GM21423 (cell line): ENCODE measurements at regions not wholly inside any gene's neighbourhood (a gene's known extent, or its start where the extent isn't known, plus 50 kb on each side); places are given as distances from the start of the nearest gene placed in this dataset.

ENCODE experiments used
- ATAC-seq: cut with Tn5 transposase; IDR thresholded peaks from one replicate; pipeline ENCODE4 v1.9.1; 2021; ENCODE audit warnings: mild to moderate bottlenecking, moderate library complexity; ENCODE audit not compliant: unreplicated experiment

GRCh38 chr1:239778208-239778813, 313.4 kb upstream of the FMN2 start:
- no peak for ATAC-seq

- no peak for ATAC-seq
Measured at GRCh38 chr1:239779962-239780361, 311.7 kb upstream of the FMN2 start.

- ATAC-seq, result no peak
Measured at GRCh38 chr1:239784896-239785295, 306.8 kb upstream of the FMN2 start.

- no peak for ATAC-seq
Measured at GRCh38 chr1:239785576-239785975, 306.1 kb upstream of the FMN2 start.

GRCh38 chr1:239786464-239786863, 305.2 kb upstream of the FMN2 start:
- ATAC-seq, result no peak

GRCh38 chr1:239792157-239792556, 299.5 kb upstream of the FMN2 start:
- ATAC-seq, result no peak

GRCh38 chr1:239795304-239795703, 296.4 kb upstream of the FMN2 start:
- no peak for ATAC-seq

GRCh38 chr1:239799617-239800016, 292.1 kb upstream of the FMN2 start:
- ATAC-seq, result no peak

GRCh38 chr1:239800861-239801260, 290.8 kb upstream of the FMN2 start:
- no peak for ATAC-seq

- no peak for ATAC-seq
Measured at GRCh38 chr1:239802275-239802674, 289.4 kb upstream of the FMN2 start.

- ATAC-seq, result no peak
Measured at GRCh38 chr1:239803781-239804180, 287.9 kb upstream of the FMN2 start.

- ATAC-seq, result no peak
Measured at GRCh38 chr1:239804266-239804665, 287.4 kb upstream of the FMN2 start.

GRCh38 chr1:239805042-239805441, 286.6 kb upstream of the FMN2 start:
- ATAC-seq, result no peak

GRCh38 chr1:239805851-239806772, 285.6 kb upstream of the FMN2 start:
- no peak for ATAC-seq

GRCh38 chr1:239806897-239807296, 284.8 kb upstream of the FMN2 start:
- ATAC-seq, result no peak

GRCh38 chr1:239807361-239807760, 284.3 kb upstream of the FMN2 start:
- no peak for ATAC-seq

- ATAC-seq, result no peak
Measured at GRCh38 chr1:239810061-239810481, 281.6 kb upstream of the FMN2 start.

GRCh38 chr1:239811211-239811885, 280.3 kb upstream of the FMN2 start:
- no peak for ATAC-seq

- ATAC-seq, result no peak
Measured at GRCh38 chr1:239812580-239812979, 279.1 kb upstream of the FMN2 start.

- no peak for ATAC-seq
Measured at GRCh38 chr1:239814306-239814881, 277.3 kb upstream of the FMN2 start.

- no peak for ATAC-seq
Measured at GRCh38 chr1:239815074-239815473, 276.6 kb upstream of the FMN2 start.
